ENCODE measurements at regions not wholly inside any gene's neighbourhood (a gene's known extent, or its start where the extent isn't known, plus 50 kb on each side); places are given as distances from the start of the nearest gene placed in this dataset.

- TF ChIP-seq RNF2 (IDR thresholded peaks at IDR 0.05; ENCODE audit: borderline replicate concordance, low read depth, low read length, missing control alignments, poor library complexity, severe bottlenecking) (peak; percentile 38), E2F6 (IDR thresholded peaks at IDR 0.05) (peak; percentile 89), RAD21 (IDR thresholded peaks at IDR 0.05 in 1 of 2, conservative IDR thresholded peaks at IDR 0.05 in 1 of 2; ENCODE audit: low read depth in 2 of 2, low read length in 2 of 2) (no peak), MAX (IDR thresholded peaks at IDR 0.05) (peak; percentile 89)
Measured at GRCh38 chr3:72447059-72447946, 400.9 kb downstream of the SHQ1 start (continued).

All from H1 (cell line).